Type B pancreatic cell (in vitro differentiated cells): ENCODE measurements at regions not wholly inside any gene's neighbourhood (a gene's known extent, or its start where the extent isn't known, plus 50 kb on each side); places are given as distances from the start of the nearest gene placed in this dataset.

Experiments
- DNase-seq: peaks from one replicate; pipeline ENCODE4 v3.0.0; 2021; ENCODE audit warnings: mixed read lengths; ENCODE audit not compliant: unreplicated experiment; ENCODE audit errors: extremely low spot score
- H3K27ac Mint-ChIP-seq: 2 replicates; pipeline ENCODE4 v1.8.0; 2021; ENCODE audit warnings: mild to moderate bottlenecking, mixed read lengths
- H3K27me3 Mint-ChIP-seq: 2 replicates; pipeline ENCODE4 v1.8.0; 2021; ENCODE audit warnings: mixed read lengths
- H3K36me3 Mint-ChIP-seq: 2 replicates; pipeline ENCODE4 v1.8.0; 2021; ENCODE audit warnings: mixed read lengths
- H3K4me1 Mint-ChIP-seq: one replicate; pipeline ENCODE4 v1.8.0; 2021; ENCODE audit warnings: mixed read lengths; ENCODE audit not compliant: unreplicated experiment
- H3K4me3 Mint-ChIP-seq: 2 replicates; pipeline ENCODE4 v1.8.0; 2021; ENCODE audit warnings: mild to moderate bottlenecking, mixed read lengths
- H3K9me3 Mint-ChIP-seq: 2 replicates; pipeline ENCODE4 v1.8.0; 2021; ENCODE audit warnings: mixed read lengths
- CTCF ChIP-seq: fragments of 200-600 bp; sonication (generic); conservative IDR thresholded peaks from 2 replicates; pipeline ENCODE4 v1.5.0; 2021; ENCODE audit warnings: antibody characterized with exemption, mild to moderate bottlenecking

GRCh38 chr5:27797220-27797619 is 758.8 kb upstream of the CDH9 start:
- TF ChIP-seq CTCF: no peak
- no peaks in the 10 kb centered on the region for H3K9me3 Mint-ChIP-seq
- H3K4me3 Mint-ChIP-seq: no peak overlapping the region
- no peak for DNase-seq
- no peaks in the 10 kb centered on the region for H3K36me3 Mint-ChIP-seq
- peaks cover under 1% of the 10 kb centered on the region for H3K27me3 Mint-ChIP-seq
- no peaks in the 10 kb centered on the region for H3K4me1 Mint-ChIP-seq
- H3K27ac Mint-ChIP-seq: no peak overlapping the region

DNA sequence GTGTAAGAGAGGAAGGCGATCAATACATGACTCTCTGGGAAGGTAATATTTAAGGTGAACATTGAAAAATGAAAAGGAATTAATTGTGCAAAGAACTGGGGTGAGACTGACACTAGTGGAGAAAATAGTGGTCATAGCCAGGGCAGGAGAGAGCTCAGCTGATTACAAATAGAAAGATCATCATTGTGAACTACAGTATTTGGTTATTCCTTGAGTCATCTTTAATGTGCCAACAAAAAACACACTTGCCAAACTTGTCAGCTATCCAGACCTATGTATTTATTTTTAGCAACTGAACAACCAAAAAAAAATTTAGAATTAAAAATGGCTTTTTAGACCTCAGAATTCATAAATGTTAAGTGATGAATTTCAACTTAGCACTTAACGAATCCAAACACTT is 749.8 kb upstream of the CDH9 start:
- Mint-ChIP-seq H3K36me3 (no peaks in the 10 kb centered on the region), H3K9me3 (no peaks in the 10 kb centered on the region), H3K4me3 (no peak overlapping the region), H3K27me3 (peaks cover 3% of the 10 kb centered on the region), H3K4me1 (no peaks in the 10 kb centered on the region), H3K27ac (no peak overlapping the region)
- no peak for DNase-seq
- no peak for TF ChIP-seq CTCF

- H3K27me3 Mint-ChIP-seq: no peaks in the 10 kb centered on the region
- no peaks in the 10 kb centered on the region for H3K4me1 Mint-ChIP-seq
- no peaks in the 10 kb centered on the region for H3K9me3 Mint-ChIP-seq
- no peak overlapping the region for H3K27ac Mint-ChIP-seq
- TF ChIP-seq CTCF: no peak
- no peak for DNase-seq
- no peaks in the 10 kb centered on the region for H3K36me3 Mint-ChIP-seq
- H3K4me3 Mint-ChIP-seq: no peak overlapping the region
Measured at GRCh38 chr5:27784317-27784716, 745.9 kb upstream of the CDH9 start.

DNA sequence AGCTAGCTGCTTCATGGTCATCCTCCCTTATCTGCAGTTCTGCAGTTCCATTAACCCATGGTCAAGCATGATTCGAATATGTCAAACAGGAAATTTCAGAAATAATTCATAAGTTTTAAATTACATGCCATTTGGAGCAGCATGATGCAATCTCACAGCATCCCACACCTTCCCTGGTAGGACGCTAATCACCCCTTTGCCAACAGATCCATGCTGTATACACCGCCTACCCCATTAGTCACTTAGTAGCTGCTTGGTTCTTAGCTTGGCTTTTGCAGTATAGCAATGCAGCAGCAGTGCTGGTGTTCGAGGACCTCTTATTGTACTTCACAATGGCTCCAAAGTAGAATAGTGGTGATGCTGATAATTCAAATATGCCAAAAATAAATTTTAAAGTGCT is 739.7 kb upstream of the CDH9 start:
- H3K27me3 Mint-ChIP-seq: no peaks in the 10 kb centered on the region
- H3K4me1 Mint-ChIP-seq: no peaks in the 10 kb centered on the region
- no peak overlapping the region for H3K4me3 Mint-ChIP-seq
- DNase-seq: no peak
- H3K27ac Mint-ChIP-seq: no peak overlapping the region
- H3K36me3 Mint-ChIP-seq: no peaks in the 10 kb centered on the region
- no peaks in the 10 kb centered on the region for H3K9me3 Mint-ChIP-seq
- TF ChIP-seq CTCF: no peak

DNA sequence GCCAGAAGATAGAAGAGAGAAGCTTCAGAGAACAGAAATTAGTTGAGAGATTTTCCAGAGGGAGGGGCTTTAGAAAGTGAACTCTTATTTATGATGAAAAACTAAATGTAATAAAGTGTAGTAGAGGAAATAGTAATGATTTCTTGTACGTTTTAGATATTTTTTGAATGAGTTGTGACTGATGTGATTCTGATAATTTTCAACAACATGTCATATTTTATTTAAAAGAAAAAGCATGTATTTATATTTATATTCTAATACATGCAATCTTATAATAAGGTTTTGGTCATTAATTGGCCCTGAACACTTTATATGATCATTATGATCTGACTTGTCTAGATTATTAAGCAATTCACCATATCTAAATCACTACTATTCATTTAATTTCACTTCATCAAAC is 735.2 kb upstream of the CDH9 start:
- H3K9me3 Mint-ChIP-seq: no peaks in the 10 kb centered on the region
- H3K27me3 Mint-ChIP-seq: no peaks in the 10 kb centered on the region
- no peak overlapping the region for H3K4me3 Mint-ChIP-seq
- H3K4me1 Mint-ChIP-seq: no peaks in the 10 kb centered on the region
- TF ChIP-seq CTCF: no peak
- H3K27ac Mint-ChIP-seq: no peak overlapping the region
- DNase-seq: no peak
- H3K36me3 Mint-ChIP-seq: no peaks in the 10 kb centered on the region

DNA sequence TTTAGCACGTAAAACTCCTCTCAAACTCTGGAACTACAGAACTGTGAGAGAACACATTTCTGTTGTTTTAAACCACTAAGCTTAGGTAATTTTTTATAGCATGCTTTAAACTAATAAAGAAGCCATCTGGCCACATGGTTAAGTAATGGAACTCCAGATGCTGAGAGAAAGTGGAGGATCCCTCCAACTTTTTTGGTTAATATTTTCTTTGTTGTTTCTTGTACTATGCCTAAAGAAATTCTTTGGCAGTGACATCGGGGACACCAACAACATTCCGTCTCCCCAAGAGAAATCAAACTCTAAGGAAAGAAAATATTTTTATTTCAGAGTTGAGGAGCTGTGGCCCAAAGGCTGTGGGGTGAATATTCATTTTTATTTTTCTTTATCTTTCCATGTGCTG is 734.8 kb upstream of the CDH9 start:
- TF ChIP-seq CTCF: no peak
- H3K36me3 Mint-ChIP-seq: no peaks in the 10 kb centered on the region
- H3K9me3 Mint-ChIP-seq: no peaks in the 10 kb centered on the region
- H3K27ac Mint-ChIP-seq: no peak overlapping the region
- H3K4me1 Mint-ChIP-seq: no peaks in the 10 kb centered on the region
- DNase-seq: no peak
- H3K4me3 Mint-ChIP-seq: no peak overlapping the region
- no peaks in the 10 kb centered on the region for H3K27me3 Mint-ChIP-seq
